MM.1S (cell line): ENCODE measurements at regions not wholly inside any gene's neighbourhood (a gene's known extent, or its start where the extent isn't known, plus 50 kb on each side); places are given as distances from the start of the nearest gene placed in this dataset.

Experiments
- DNase-seq: peaks from one replicate; pipeline ENCODE4 v3.0.0-alpha.2; 2015
- H2AFZ ChIP-seq: fragments of 300-600 bp; sonication (generic); 2 replicates; pipeline ENCODE4 v1.6.0; 2016; ENCODE audit warnings: antibody characterized with exemption, low read length
- H3F3A ChIP-seq: fragments of 300-600 bp; sonication (generic); 2 replicates; pipeline ENCODE4 v1.6.1; 2016; ENCODE audit warnings: mild to moderate bottlenecking, antibody characterized with exemption, low read length, moderate library complexity, mixed read lengths; ENCODE audit not compliant: insufficient read depth
- H3K27ac ChIP-seq: fragments of 300-600 bp; sonication (generic); 2 replicates; pipeline ENCODE4 v1.5.1; 2016; ENCODE audit warnings: mild to moderate bottlenecking, low read length
- H3K27me3 ChIP-seq: fragments of 300-600 bp; sonication (generic); replicated peaks from 2 replicates; pipeline ENCODE4 v1.6.0; 2016; ENCODE audit warnings: low read length; ENCODE audit not compliant: insufficient read depth
- H3K36me3 ChIP-seq: fragments of 300-600 bp; sonication (generic); replicated peaks from 2 replicates; pipeline ENCODE4 v1.6.1; 2016; ENCODE audit warnings: mild to moderate bottlenecking, low read length, mixed read lengths; ENCODE audit not compliant: insufficient read depth
- H3K4me1 ChIP-seq: fragments of 300-600 bp; sonication (generic); 2 replicates; pipeline ENCODE4 v1.6.1; 2016; ENCODE audit warnings: low read length, mixed read lengths
- H3K4me2 ChIP-seq: fragments of 300-600 bp; sonication (generic); 2 replicates; pipeline ENCODE4 v1.6.0; 2016; ENCODE audit warnings: low read depth, low read length
- H3K4me3 ChIP-seq: fragments of 300-600 bp; sonication (generic); 2 replicates; pipeline ENCODE4 v1.5.1; 2016; ENCODE audit warnings: low read length, mixed read lengths
- H3K79me2 ChIP-seq: fragments of 300-600 bp; sonication (generic); 2 replicates; pipeline ENCODE4 v1.6.1; 2016; ENCODE audit warnings: mixed run types, low read length, mixed read lengths
- H3K9ac ChIP-seq: fragments of 300-600 bp; sonication (generic); 2 replicates; pipeline ENCODE4 v1.6.1; 2016; ENCODE audit warnings: low read length, mixed read lengths
- H3K9me2 ChIP-seq: fragments of 300-600 bp; sonication (generic); replicated peaks from 2 replicates; pipeline ENCODE4 v1.6.1; 2016; ENCODE audit warnings: mild to moderate bottlenecking, low read length, mixed read lengths; ENCODE audit not compliant: insufficient read depth
- H3K9me3 ChIP-seq: fragments of 300-600 bp; sonication (generic); replicated peaks from 2 replicates; pipeline ENCODE4 v1.6.1; 2016; ENCODE audit warnings: mild to moderate bottlenecking, low read length, mixed read lengths; ENCODE audit not compliant: insufficient read depth
- H4K20me1 ChIP-seq: fragments of 300-600 bp; sonication (generic); 2 replicates; pipeline ENCODE4 v1.6.1; 2016; ENCODE audit warnings: mild to moderate bottlenecking, low read length, moderate library complexity, mixed read lengths; ENCODE audit not compliant: insufficient read depth
- EZH2 ChIP-seq: fragments of 300-600 bp; sonication (generic); optimal IDR thresholded peaks from 2 replicates; pipeline ENCODE3; 2017; ENCODE audit warnings: low read depth, mild to moderate bottlenecking, antibody characterized with exemption, low read length, mixed read lengths
- EZH2phosphoT487 ChIP-seq: fragments of 300-600 bp; sonication (generic); IDR thresholded peaks from 2 replicates; pipeline ENCODE4 v1.6.1; 2018; ENCODE audit warnings: antibody characterized with exemption, low read length
- TF ChIP-seq, protein P1 (sequence below): fragments of 300-600 bp; sonication (generic); IDR thresholded peaks from 2 replicates; pipeline ENCODE4 v1.5.1; 2016; ENCODE audit warnings: antibody characterized with exemption, low read length, mixed read lengths

DNA sequence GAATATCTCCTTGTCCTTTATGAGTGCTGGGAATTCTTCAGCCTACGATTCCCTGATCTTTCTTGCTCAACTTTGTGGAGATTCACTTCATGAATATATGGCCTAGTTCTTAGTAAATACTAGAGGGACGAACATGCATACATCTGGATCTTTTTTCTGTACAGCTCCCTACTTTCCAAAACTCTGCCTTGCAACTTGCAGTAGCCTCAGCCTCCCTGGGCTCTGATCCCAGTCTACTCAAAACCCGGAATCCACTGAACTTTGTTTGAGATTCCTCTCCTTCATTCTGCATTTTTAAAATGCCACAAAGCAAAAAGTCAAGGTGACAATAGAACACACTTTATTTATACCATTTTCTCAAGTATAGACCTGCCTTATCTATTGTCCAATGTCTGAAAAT is 50.0 kb upstream of the PCDH7 start:
- Histone ChIP-seq H3F3A (no peaks in the 10 kb centered on the region), H3K36me3 (no peaks in the 10 kb centered on the region), H2AFZ (no peak overlapping the region), H3K79me2 (no peaks in the 10 kb centered on the region), H3K4me1 (no peaks in the 10 kb centered on the region), H4K20me1 (no peaks in the 10 kb centered on the region), H3K4me3 (no peak overlapping the region), H3K27me3 (no peaks in the 10 kb centered on the region), H3K9me2 (no peaks in the 10 kb centered on the region), H3K27ac (no peak overlapping the region), H3K9me3 (no peaks in the 10 kb centered on the region), H3K9ac (no peak overlapping the region), H3K4me2 (no peak overlapping the region)
- TF ChIP-seq, protein P1, sequence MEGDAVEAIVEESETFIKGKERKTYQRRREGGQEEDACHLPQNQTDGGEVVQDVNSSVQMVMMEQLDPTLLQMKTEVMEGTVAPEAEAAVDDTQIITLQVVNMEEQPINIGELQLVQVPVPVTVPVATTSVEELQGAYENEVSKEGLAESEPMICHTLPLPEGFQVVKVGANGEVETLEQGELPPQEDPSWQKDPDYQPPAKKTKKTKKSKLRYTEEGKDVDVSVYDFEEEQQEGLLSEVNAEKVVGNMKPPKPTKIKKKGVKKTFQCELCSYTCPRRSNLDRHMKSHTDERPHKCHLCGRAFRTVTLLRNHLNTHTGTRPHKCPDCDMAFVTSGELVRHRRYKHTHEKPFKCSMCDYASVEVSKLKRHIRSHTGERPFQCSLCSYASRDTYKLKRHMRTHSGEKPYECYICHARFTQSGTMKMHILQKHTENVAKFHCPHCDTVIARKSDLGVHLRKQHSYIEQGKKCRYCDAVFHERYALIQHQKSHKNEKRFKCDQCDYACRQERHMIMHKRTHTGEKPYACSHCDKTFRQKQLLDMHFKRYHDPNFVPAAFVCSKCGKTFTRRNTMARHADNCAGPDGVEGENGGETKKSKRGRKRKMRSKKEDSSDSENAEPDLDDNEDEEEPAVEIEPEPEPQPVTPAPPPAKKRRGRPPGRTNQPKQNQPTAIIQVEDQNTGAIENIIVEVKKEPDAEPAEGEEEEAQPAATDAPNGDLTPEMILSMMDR = no peak
- no peak for TF ChIP-seq EZH2phosphoT487
- TF ChIP-seq EZH2 = no peak
- no peak for DNase-seq
